OCI-LY1 (cell line): ENCODE measurements at regions not wholly inside any gene's neighbourhood (a gene's known extent, or its start where the extent isn't known, plus 50 kb on each side); places are given as distances from the start of the nearest gene placed in this dataset.

ENCODE experiments used
- EZH2 ChIP-seq: fragments of 200-600 bp; sonication (generic), shearing (Covaris generic); IDR thresholded peaks from 2 replicates; pipeline ENCODE4 v1.8.0; 2017; ENCODE audit warnings: borderline replicate concordance, mixed run types, mild to moderate bottlenecking, antibody characterized with exemption, low read length, moderate library complexity, mixed read lengths
- TF ChIP-seq, protein P1 (sequence below): fragments of 200-600 bp; sonication (generic), shearing (Covaris generic); IDR thresholded peaks from 2 replicates; pipeline ENCODE4 v1.5.1; 2017; ENCODE audit warnings: mild to moderate bottlenecking, antibody characterized with exemption, low read length, moderate library complexity, mixed read lengths

DNA sequence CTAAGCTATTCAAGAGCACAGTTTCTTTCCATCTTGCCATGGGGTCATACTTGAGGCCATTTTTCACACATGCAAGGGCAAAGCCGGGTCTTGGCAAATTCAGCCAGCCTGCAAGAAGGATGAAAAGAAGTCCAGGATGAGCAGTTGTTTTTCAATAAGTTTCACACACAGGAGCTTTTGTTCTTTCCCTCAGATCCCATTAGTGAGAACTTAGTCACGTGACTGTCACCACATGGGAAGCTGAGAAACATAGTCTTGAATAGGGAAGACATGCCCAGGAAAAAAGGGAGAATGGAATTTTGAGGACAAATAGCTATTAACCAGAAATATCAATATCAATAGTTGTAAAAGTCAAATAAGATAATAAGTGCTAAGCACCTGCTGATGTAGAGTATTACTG, 137.7 kb downstream of the AHR start:
- TF ChIP-seq, protein P1, sequence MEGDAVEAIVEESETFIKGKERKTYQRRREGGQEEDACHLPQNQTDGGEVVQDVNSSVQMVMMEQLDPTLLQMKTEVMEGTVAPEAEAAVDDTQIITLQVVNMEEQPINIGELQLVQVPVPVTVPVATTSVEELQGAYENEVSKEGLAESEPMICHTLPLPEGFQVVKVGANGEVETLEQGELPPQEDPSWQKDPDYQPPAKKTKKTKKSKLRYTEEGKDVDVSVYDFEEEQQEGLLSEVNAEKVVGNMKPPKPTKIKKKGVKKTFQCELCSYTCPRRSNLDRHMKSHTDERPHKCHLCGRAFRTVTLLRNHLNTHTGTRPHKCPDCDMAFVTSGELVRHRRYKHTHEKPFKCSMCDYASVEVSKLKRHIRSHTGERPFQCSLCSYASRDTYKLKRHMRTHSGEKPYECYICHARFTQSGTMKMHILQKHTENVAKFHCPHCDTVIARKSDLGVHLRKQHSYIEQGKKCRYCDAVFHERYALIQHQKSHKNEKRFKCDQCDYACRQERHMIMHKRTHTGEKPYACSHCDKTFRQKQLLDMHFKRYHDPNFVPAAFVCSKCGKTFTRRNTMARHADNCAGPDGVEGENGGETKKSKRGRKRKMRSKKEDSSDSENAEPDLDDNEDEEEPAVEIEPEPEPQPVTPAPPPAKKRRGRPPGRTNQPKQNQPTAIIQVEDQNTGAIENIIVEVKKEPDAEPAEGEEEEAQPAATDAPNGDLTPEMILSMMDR = no peak
- no peak for TF ChIP-seq EZH2
